Nephron (organoid): ENCODE measurements at regions not wholly inside any gene's neighbourhood (a gene's known extent, or its start where the extent isn't known, plus 50 kb on each side); places are given as distances from the start of the nearest gene placed in this dataset.

Source experiments
- H3K27ac Mint-ChIP-seq, 3 experiments: 2 replicates each; pipeline ENCODE4 v1.8.0; 2020; ENCODE audit warnings: mixed read lengths in 3 of 3, mild to moderate bottlenecking in 2 of 3, moderate library complexity in 1 of 3
- H3K27me3 Mint-ChIP-seq: 2 replicates; pipeline ENCODE4 v1.8.0; 2021; ENCODE audit warnings: low read depth, mild to moderate bottlenecking, moderate library complexity, mixed read lengths
- H3K36me3 Mint-ChIP-seq: 2 replicates; pipeline ENCODE4 v1.8.0; 2020; ENCODE audit warnings: low read depth, mixed read lengths
- H3K4me1 Mint-ChIP-seq: 2 replicates; pipeline ENCODE4 v1.8.0; 2020; ENCODE audit warnings: mixed read lengths
- H3K4me3 Mint-ChIP-seq, 3 experiments: 2 replicates each; pipeline ENCODE4 v1.8.0; 2020; ENCODE audit warnings: mild to moderate bottlenecking in 3 of 3, mixed read lengths in 3 of 3, moderate library complexity in 2 of 3
- H3K9me3 Mint-ChIP-seq: 2 replicates; pipeline ENCODE4 v1.8.0; 2020; ENCODE audit warnings: mixed read lengths
- TF ChIP-seq, protein P1 (sequence below), 3 experiments: fragments of 200-600 bp; sonication (generic); IDR thresholded peaks; one replicate each; pipeline ENCODE4 v1.5.0; 2021; ENCODE audit warnings: antibody characterized with exemption in 3 of 3; ENCODE audit not compliant: unreplicated experiment in 3 of 3

DNA sequence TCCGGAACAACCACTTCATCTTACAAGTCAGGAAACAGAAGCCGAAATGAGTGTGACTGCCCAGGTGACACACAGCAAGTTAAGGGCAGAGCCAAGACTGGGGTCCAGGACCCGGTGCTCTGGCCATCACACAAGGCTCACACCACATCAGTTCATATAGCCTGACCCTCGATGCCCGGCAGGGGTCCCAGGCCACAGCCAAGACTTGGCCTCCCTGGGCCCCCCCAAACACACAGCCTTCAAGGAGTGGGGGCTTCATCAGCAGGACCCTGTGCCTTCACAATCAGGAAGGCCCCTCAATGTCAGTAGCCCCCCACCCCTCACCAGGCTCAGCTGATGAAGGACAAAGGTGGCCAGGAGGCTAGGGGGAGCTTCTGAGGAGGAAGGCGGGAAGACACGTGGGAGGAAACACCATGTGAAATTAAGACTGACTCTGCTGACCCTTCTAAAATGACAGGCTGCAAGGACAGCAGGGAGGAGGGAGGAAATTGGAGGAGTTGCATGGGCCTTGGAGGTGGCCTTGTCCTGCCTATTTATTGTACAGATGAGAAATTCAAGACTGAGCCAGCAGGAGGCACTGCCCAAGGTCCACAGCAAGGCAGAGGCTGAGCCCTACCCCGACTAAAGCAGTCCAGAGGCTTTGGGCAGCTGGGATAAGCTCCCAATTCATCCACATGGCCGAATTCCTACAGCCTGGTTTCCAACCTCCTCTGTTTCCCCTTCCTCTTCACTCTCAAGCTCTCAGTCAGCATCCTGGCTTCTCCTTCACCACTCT is 216.1 kb upstream of the ZMIZ1 start:
- no peak overlapping the region for H3K27ac Mint-ChIP-seq
- H3K27me3 Mint-ChIP-seq = peaks cover 11% of the 10 kb centered on the region
- TF ChIP-seq, protein P1, sequence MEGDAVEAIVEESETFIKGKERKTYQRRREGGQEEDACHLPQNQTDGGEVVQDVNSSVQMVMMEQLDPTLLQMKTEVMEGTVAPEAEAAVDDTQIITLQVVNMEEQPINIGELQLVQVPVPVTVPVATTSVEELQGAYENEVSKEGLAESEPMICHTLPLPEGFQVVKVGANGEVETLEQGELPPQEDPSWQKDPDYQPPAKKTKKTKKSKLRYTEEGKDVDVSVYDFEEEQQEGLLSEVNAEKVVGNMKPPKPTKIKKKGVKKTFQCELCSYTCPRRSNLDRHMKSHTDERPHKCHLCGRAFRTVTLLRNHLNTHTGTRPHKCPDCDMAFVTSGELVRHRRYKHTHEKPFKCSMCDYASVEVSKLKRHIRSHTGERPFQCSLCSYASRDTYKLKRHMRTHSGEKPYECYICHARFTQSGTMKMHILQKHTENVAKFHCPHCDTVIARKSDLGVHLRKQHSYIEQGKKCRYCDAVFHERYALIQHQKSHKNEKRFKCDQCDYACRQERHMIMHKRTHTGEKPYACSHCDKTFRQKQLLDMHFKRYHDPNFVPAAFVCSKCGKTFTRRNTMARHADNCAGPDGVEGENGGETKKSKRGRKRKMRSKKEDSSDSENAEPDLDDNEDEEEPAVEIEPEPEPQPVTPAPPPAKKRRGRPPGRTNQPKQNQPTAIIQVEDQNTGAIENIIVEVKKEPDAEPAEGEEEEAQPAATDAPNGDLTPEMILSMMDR (IDR thresholded peaks at IDR 0.05; ENCODE audit: unreplicated experiment in 3 of 3) = peak in 2 of 3 experiments; percentile 14 to 44
- no peak overlapping the region for H3K4me3 Mint-ChIP-seq
- H3K4me1 Mint-ChIP-seq = peaks cover 37% of the 10 kb centered on the region
- H3K9me3 Mint-ChIP-seq = no peaks in the 10 kb centered on the region
- no peaks in the 10 kb centered on the region for H3K36me3 Mint-ChIP-seq

DNA sequence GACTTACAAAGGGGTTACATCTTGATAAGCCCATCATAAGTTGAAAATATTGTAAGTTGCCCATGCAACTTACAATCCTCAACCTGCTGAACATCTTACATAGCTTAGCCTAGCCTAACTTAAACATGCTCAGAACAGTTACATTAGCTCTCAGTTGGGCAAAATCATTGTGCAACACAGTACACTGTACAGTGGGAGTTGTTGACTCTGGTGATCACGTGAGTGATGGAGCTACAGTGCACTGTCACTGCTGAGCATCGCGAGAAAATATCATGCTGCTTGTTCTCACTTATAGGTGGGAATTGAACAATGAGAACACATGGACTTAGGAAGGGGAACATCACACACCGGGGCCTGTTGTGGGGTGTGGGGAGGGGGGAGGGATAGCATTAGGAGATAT is 214.9 kb upstream of the ZMIZ1 start:
- H3K4me3 Mint-ChIP-seq = no peak overlapping the region
- peaks cover 36% of the 10 kb centered on the region for H3K4me1 Mint-ChIP-seq
- no peaks in the 10 kb centered on the region for H3K36me3 Mint-ChIP-seq
- no peaks in the 10 kb centered on the region for H3K9me3 Mint-ChIP-seq
- peaks cover 11% of the 10 kb centered on the region for H3K27me3 Mint-ChIP-seq
- no peak overlapping the region for H3K27ac Mint-ChIP-seq
- TF ChIP-seq, protein P1 (IDR thresholded peaks at IDR 0.05; ENCODE audit: unreplicated experiment in 3 of 3) = no peak

DNA sequence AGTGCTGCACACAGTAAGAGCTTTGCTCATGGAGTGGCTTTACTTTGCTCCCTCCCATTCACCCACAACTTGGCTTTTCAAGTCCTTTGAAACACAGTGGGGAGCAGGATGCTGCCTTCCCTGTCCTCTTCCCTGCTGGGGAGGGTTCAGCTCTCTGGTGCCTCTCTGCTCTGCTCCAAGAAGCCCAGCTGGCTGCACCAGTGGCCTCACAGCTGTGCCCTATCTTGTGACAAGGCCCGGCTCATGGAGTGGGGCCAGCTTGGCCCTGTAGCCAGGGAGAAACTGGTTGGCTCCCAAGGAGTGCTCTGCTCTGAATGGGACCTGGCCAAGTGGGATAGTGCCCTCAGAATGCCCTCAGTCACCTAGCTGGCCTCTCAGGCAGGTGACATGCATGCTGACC is 212.3 kb upstream of the ZMIZ1 start:
- H3K4me3 Mint-ChIP-seq = no peak overlapping the region
- no peak overlapping the region for H3K27ac Mint-ChIP-seq
- TF ChIP-seq, protein P1 (IDR thresholded peaks at IDR 0.05; ENCODE audit: unreplicated experiment in 3 of 3) = no peak
- H3K9me3 Mint-ChIP-seq = no peaks in the 10 kb centered on the region
- H3K4me1 Mint-ChIP-seq = peaks cover 31% of the 10 kb centered on the region
- H3K36me3 Mint-ChIP-seq = no peaks in the 10 kb centered on the region
- H3K27me3 Mint-ChIP-seq = peaks cover 12% of the 10 kb centered on the region

DNA sequence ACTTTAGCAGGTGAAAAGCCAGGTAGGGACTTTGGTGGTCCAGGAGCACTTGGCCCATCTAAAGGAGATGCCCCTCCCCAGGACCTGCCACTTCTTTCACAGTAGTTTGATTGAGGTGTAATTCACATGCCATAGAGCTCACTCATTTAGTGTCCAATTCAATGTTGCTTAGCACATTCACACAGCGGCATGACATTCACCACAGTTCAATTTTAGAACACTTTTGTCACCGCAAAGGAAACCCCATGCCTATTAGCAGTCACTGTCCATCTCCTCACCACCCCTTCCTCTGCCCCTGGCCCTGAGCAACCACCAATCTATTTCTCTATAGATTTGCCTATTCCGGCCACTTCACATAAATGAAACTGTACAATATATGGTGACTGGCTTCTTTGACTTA is 211.6 kb upstream of the ZMIZ1 start:
- Mint-ChIP-seq H3K27ac (no peak overlapping the region), H3K4me3 (no peak overlapping the region), H3K4me1 (peaks cover 28% of the 10 kb centered on the region), H3K9me3 (no peaks in the 10 kb centered on the region), H3K36me3 (no peaks in the 10 kb centered on the region), H3K27me3 (peaks cover 11% of the 10 kb centered on the region)
- TF ChIP-seq, protein P1 (IDR thresholded peaks at IDR 0.05; ENCODE audit: unreplicated experiment in 3 of 3) = no peak

DNA sequence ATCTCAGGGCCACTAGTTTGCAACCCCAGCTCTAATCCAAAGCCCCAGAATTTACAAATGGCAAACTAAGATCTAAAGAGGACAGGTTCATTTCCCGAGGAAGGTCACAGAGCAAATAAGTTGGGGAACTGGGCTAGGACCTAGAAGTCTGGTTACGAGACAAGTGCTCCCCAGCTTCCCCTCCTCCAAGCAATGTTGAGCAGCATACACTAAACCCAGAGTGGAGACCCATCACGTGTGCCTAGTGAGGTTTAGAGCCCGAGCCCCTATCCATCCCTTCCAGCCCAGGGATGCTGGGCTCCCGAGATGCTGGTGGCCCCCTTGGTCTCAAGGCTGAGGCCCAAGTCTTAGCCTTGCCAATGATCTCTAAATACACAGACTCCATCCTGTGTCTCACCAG is 209.5 kb upstream of the ZMIZ1 start:
- TF ChIP-seq, protein P1 (IDR thresholded peaks at IDR 0.05; ENCODE audit: unreplicated experiment in 3 of 3) = no peak
- Mint-ChIP-seq H3K4me3 (no peak overlapping the region), H3K4me1 (peaks cover 23% of the 10 kb centered on the region), H3K27ac (no peak overlapping the region), H3K27me3 (peaks cover 9% of the 10 kb centered on the region), H3K36me3 (no peaks in the 10 kb centered on the region), H3K9me3 (no peaks in the 10 kb centered on the region)

DNA sequence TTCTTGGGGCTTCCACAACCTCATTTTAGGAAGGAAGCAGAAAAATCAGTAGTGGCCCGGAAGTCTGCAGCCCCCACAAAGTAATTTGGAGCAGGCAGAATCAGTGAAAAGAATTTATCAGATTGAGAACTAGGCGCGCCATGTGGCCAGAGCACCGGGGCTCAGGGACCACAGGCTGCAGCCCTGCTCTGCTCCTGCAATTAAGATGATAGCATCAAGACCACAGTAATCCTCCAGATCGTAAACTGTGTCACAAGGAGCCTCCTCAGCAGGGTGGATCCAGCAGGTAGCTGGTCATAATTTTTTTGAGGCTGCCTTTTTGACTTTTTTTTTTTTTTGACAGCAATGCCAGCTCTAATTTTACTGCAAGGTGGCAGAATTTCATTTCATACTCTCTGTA is 209.0 kb upstream of the ZMIZ1 start:
- peaks cover 9% of the 10 kb centered on the region for H3K27me3 Mint-ChIP-seq
- no peaks in the 10 kb centered on the region for H3K36me3 Mint-ChIP-seq
- H3K4me3 Mint-ChIP-seq = no peak overlapping the region
- no peaks in the 10 kb centered on the region for H3K9me3 Mint-ChIP-seq
- TF ChIP-seq, protein P1 (IDR thresholded peaks at IDR 0.05; ENCODE audit: unreplicated experiment in 3 of 3) = no peak
- H3K27ac Mint-ChIP-seq = no peak overlapping the region
- peaks cover 23% of the 10 kb centered on the region for H3K4me1 Mint-ChIP-seq
